SH-SY5Y (cell line): ENCODE measurements at regions not wholly inside any gene's neighbourhood (a gene's known extent, or its start where the extent isn't known, plus 50 kb on each side); places are given as distances from the start of the nearest gene placed in this dataset.

ENCODE experiments used
- GATA2 ChIP-seq: IDR thresholded peaks from 2 replicates; pipeline ENCODE4 v1.6.1; 2011; ENCODE audit warnings: mild to moderate bottlenecking, low read depth, low read length
- GATA3 ChIP-seq: IDR thresholded peaks from 2 replicates; pipeline ENCODE4 v1.6.1; 2011; ENCODE audit warnings: low read depth, mild to moderate bottlenecking, low read length, moderate library complexity

DNA sequence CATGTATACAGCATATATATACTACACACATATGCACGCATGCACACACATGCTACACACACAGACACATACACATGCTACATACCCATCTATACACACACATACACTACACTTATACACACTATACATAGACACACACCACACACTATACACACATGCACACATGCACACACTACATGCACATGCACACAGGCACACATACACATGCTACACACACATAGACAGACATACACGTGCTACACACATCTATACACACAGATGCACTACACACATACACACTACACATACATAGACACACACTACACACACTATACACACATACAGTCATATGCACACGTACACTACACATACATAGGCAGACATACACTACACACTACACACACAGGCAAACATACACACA is 51.2 kb upstream of the PRR20G start:
- TF ChIP-seq GATA3 (no peak), GATA2 (no peak)
